ENCODE measurements at regions not wholly inside any gene's neighbourhood (a gene's known extent, or its start where the extent isn't known, plus 50 kb on each side); places are given as distances from the start of the nearest gene placed in this dataset.
"Not testable (repeated sequence)": the region's sequence is repeated elsewhere in the genome, so short reads cannot be mapped to it uniquely, and the experiment has no call there.

DNA sequence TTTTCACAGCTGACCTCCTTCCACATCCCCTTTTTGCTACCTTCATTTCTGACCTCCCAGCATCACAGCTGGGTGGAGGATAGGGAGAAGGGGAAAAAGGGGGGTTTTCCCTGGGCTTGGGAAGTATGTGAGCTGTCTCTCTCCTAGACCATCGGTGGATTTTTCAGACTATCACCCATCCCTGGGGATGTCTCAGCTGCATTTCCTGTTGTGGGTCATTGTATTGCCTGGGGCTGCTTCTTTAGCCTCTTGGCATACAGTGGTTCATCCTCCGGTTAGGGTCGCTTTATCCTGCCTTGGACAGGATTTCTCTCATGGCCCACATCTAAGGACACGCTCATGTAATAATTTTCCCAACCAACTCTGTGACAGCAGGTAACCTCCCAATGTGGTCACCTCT lies 142.5 kb upstream of the ARG1 start:
- no peak for DNase-seq

DNA sequence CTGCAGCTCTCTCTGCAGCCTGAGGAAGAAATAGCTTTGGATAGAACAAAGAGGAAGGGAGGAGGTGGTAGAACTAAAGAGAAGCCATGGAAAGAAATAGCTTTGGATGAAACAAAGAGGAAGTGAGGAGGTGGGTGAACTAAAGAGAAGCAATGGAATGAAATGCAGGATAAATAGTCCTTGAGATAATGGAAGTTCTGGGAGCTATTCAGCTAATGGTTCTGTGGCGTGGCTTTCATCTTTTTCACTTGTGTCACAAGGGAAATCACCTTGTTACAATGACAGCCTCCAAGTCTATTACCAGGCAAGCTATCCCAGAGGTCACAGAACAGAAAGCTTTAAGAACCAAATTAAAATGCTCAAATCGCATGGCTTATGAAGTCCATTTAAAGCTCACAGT lies 141.3 kb upstream of the ARG1 start:
- no peak for DNase-seq

GRCh38 chr6:131433927-131434326 lies 139.1 kb upstream of the ARG1 start:
- DNase-seq = no peak

- no peak for DNase-seq
Measured at GRCh38 chr6:131436358-131436757, 136.7 kb upstream of the ARG1 start.

DNA sequence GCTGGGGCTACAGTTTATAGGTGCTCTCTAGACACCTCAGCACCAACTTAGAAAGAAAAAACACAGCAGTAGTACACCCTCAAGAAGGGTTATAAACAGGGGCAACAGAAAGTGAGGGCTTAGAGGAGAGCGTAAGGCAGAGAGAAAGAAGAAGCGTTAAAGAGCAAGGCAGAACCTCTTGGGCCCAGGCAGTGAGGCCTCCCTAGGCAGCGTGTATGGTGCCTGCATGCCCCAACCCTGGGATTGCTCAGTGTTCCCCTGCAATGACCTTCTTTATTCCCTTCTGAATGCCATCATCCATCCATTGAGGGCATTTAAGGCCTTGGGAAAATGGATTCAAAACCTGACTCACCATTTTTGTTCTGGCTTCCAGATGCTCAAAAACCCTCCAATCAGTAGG lies 130.0 kb upstream of the ARG1 start:
- DNase-seq = no peak

GRCh38 chr6:131443514-131443913 lies 129.5 kb upstream of the ARG1 start:
- peak; percentile 56 to 64 for DNase-seq

GRCh38 chr6:131445356-131445755 lies 127.7 kb upstream of the ARG1 start:
- DNase-seq = not testable (repeated sequence)

DNA sequence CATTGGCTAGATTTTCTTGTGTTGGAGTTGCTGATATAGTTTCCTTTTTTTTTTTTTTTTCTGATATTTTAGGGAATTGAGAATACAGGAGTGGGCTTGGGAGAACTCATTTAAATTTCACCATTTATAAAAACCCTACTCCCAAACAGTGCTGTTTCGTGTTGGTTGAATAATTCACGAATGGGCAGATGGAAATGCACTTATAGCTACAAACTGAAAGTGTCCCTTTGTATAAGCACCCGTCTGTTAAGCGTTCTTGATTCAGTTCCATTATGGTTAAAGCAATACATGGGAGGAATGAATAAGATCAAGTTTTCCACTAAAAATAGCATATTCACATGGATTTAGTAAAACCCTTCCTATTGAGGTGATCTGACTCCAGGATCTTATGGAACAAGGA lies 122.2 kb upstream of the ARG1 start:
- no peak for DNase-seq

GRCh38 chr6:131451321-131452144 lies 121.5 kb upstream of the ARG1 start:
- no peak for DNase-seq

DNA sequence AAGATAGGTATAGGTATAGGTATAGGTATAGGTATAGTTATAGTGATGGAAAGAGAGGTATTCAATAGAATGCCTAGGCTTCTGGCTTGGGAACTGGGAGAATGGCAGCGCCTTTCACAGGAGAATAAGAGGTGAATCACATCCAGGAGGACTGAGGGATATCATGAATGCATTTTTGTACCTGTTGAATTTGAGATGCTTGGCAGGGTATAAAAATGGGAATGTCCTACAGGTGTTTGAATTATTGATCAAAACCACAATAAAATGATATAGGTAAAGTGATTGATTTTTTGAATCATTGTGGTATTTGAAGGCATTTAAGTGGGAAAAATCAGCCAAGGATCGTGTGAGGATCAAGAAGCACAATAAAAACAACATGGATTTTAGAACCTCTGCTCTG lies 119.2 kb upstream of the ARG1 start:
- no peak for DNase-seq

DNA sequence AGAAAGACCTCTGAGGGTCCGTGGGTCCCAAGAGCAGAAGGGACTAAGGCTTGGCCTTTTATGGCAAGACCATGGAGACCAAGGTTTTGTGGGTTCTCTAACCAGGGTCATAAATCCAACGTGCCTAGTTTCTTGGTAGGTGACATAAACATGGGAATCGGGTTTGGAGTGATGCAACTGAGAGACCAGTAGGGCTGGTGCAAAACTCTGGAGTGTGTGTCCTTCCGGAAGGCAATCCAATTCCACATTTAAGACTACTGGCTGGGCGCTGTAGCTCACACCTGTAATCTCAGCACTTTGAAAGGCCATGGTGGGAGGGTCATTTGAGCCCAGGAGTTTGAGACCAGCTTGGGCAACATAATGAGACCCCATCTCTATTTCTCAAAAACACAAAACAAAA lies 116.5 kb upstream of the ARG1 start:
- DNase-seq = no peak

GRCh38 chr6:131459005-131459404 lies 114.0 kb upstream of the ARG1 start:
- no peak for DNase-seq

GRCh38 chr6:131460614-131461000 lies 112.4 kb upstream of the ARG1 start:
- DNase-seq = no peak

DNA sequence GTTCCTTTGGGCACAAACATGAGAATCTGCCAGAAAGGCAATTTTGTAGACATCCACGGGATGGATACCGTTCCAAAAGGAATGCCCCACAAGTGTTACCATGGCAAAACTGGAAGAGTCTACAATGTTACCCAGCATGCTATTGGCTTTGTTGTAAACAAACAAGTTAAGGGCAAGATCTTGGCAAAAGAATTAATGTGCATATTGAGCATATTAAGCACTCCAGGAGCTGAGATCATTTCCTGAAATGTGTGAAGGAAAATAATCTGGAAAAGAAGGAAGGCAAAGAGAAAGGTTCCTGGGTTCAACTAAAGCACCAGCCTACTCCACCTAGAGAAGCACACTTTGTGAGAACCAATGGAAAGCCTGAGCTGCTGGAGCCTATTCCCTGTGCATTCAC lies 103.9 kb upstream of the ARG1 start:
- DNase-seq = no peak

DNA sequence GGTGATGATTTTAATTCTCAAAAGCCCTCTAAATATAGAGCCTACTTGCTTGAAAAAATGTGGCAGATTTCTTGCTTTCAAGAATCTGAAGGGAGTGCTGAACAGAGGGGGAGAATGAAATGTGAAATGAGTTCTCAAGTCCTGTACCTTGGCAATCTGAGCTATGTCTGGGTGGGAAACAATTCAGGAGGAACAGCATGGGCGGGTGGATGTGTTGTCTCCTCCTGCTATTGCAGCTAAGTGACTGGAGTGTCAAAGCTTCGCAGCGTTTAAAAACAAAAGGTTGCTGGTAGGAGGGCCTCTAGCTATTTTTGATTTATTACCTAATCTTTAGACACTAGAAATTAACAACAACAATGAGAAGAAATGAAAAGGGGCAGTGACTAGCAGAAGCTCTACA lies 102.5 kb upstream of the ARG1 start:
- no peak for DNase-seq

DNA sequence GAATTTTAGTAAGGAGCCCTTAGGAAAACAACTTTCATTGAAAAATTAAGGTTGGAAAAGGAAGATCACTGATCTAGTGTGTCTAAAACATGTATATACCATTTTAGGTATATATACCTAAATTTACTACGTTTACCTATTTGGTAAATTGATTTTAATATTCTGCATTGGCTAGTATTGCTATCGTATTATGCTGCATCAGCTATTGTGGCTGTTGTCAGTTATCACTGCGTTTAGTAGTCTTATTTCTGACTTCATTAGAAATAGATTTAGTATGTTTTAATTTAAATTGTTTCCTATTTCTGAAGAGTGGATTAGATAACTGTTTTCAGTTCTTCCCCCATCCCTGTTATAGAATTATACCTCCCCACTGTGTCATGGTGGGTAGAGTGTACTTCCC lies 101.7 kb upstream of the ARG1 start:
- no peak for DNase-seq

- DNase-seq = not testable (repeated sequence)
Measured at GRCh38 chr6:131473303-131473702, 99.7 kb upstream of the ARG1 start.

DNA sequence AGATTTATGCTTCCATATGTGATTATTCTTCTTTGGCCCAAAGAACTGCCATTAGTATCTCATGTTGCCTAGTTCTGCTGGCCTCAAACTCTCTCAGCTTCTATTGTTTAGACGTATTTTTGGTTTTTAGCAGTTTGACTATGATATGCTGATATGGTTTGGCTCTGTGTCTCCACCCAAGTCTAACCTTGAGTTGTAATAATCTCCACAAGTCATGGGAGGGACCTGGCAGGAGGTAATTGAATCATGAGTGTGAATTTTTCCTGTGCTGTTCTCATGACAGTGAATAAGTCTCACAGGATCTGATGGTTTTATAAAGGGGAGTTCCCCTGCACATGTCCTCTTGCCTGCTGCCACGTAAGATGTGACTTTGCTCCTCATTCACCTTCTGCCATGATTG lies 96.7 kb upstream of the ARG1 start:
- no peak for DNase-seq

- DNase-seq = not testable (repeated sequence)
Measured at GRCh38 chr6:131478740-131479211, 94.2 kb upstream of the ARG1 start.

GRCh38 chr6:131486608-131487007 lies 86.4 kb upstream of the ARG1 start:
- no peak for DNase-seq

- no peak for DNase-seq
Measured at GRCh38 chr6:131488780-131489179, 84.2 kb upstream of the ARG1 start.

- no peak for DNase-seq
Measured at GRCh38 chr6:131490441-131490840, 82.6 kb upstream of the ARG1 start.

DNA sequence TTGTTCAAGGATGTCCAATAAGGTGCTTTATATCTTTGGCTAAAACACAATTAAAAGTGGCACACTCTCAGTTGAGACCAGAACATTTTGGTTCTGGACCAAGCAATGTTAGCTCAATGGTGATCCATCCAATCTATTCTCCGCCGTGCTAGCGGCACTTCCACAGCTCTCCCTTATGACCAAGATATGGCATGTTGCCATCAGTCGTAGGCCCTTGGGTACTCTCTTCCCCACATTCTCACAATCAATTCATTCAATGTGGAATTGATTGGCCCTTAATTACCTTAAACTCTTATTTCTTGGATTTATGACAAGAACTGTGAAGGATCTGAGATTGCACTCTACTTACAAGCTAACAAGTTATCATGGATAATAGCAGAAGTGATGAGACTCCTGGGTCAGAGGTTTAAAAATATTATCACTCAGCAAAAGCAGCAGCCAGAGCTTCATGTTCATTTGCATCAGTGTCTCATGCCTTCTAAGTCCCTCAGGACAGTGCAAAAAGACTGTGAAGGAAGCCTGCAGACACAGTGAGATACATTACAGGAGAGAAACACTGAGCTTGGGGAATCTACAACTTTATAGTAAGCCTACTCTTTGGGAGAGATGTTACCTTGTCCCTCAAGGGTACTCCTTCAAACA lies 80.0 kb upstream of the ARG1 start:
- DNase-seq = no peak

DNA sequence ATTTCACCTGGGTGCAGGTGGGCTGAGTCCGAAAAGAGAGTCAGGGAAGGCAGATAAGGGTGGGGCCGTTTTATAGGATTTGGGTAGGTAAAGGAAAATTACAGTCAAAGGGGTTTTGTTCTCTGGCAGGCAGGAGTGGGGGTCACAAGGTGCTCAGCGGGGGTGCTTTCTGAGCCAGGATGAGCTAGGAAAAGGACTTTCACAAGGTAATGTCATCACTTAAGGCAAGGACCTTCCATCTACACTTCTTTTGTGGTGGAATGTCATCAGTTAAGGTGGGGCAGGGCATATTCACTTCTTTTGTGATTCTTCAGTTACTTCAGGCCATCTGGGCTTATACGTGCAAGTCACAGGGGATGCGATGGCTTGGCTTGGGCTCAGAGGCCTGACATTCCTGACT lies 68.6 kb upstream of the ARG1 start:
- DNase-seq = not testable (repeated sequence)

DNA sequence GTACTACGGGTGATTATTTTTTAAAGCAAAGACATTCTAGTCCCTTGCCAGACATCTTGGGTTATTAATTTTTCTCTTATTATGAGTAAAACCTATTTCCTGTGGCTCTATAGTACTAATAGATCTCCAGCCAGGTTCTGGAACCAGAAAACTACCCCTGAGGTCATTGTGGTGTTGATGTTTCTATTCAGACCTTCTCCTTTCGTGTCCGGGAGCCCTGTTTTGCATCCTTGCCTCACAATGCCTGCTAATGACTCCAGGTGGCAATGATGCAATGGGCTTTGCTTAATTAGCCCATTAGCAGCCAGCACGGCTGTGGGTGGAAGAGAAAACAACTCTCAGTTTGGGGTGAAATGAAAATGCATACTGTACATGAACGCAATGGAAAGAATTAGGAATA lies 62.9 kb upstream of the ARG1 start:
- DNase-seq = no peak
